KMS-11 (cell line): ENCODE measurements at regions not wholly inside any gene's neighbourhood (a gene's known extent, or its start where the extent isn't known, plus 50 kb on each side); places are given as distances from the start of the nearest gene placed in this dataset.

Source experiments
- H2AFZ ChIP-seq: fragments of 200-600 bp; sonication (generic); 2 replicates; pipeline ENCODE4 v1.6.1; 2016; ENCODE audit warnings: antibody characterized with exemption, mixed run types, low read depth
- H3K27ac ChIP-seq: fragments of 200-600 bp; sonication (generic); 2 replicates; pipeline ENCODE4 v1.6.1; 2016; ENCODE audit warnings: mild to moderate bottlenecking, mixed run types
- H3K27me3 ChIP-seq: fragments of 200-600 bp; sonication (generic); 2 replicates; pipeline ENCODE4 v1.6.1; 2017; ENCODE audit warnings: mild to moderate bottlenecking, low read depth, mixed run types, moderate library complexity; ENCODE audit not compliant: insufficient read depth
- H3K36me3 ChIP-seq: fragments of 200-600 bp; sonication (generic); 2 replicates; pipeline ENCODE4 v1.6.1; 2017; ENCODE audit warnings: mild to moderate bottlenecking, mixed run types; ENCODE audit not compliant: insufficient read depth
- H3K4me1 ChIP-seq: fragments of 200-600 bp; sonication (generic); 2 replicates; pipeline ENCODE4 v1.6.1; 2016; ENCODE audit warnings: mild to moderate bottlenecking, low read depth, mixed run types; ENCODE audit not compliant: poor library complexity, severe bottlenecking
- H3K4me2 ChIP-seq: fragments of 200-600 bp; sonication (generic); 2 replicates; pipeline ENCODE4 v1.7.0; 2016; ENCODE audit warnings: mild to moderate bottlenecking, mixed run types
- H3K4me3 ChIP-seq: fragments of 200-600 bp; sonication (generic); IDR thresholded peaks from 2 replicates; pipeline ENCODE4 v1.6.1; 2017; ENCODE audit warnings: low read depth, low read length, mixed read lengths; ENCODE audit not compliant: insufficient read depth
- H3K79me2 ChIP-seq: fragments of 200-600 bp; sonication (generic); 2 replicates; pipeline ENCODE4 v1.6.1; 2016; ENCODE audit warnings: low read depth, mixed run types; ENCODE audit not compliant: insufficient read depth
- H3K9ac ChIP-seq: fragments of 200-600 bp; sonication (generic); 2 replicates; pipeline ENCODE4 v1.6.1; 2016; ENCODE audit warnings: mild to moderate bottlenecking, mixed run types
- H4K20me1 ChIP-seq: fragments of 200-600 bp; sonication (generic); 2 replicates; pipeline ENCODE4 v1.6.1; 2016; ENCODE audit warnings: mild to moderate bottlenecking, mixed run types; ENCODE audit not compliant: insufficient read depth
- TF ChIP-seq, protein P1 (sequence below): fragments of 200-600 bp; sonication (generic); conservative IDR thresholded peaks from 2 replicates; pipeline ENCODE4 v1.6.1; 2017; ENCODE audit warnings: low read depth, mild to moderate bottlenecking, antibody characterized with exemption, low read length, moderate library complexity, mixed read lengths

GRCh38 chr6:71388068-71388744, 99.6 kb downstream of the OGFRL1 start:
- H3K9ac ChIP-seq = no peak overlapping the region
- no peaks in the 10 kb centered on the region for H3K36me3 ChIP-seq
- H3K27me3 ChIP-seq = no peaks in the 10 kb centered on the region
- no peak overlapping the region for H3K4me3 ChIP-seq
- no peaks in the 10 kb centered on the region for H4K20me1 ChIP-seq
- H3K4me2 ChIP-seq = no peak overlapping the region
- no peak overlapping the region for H2AFZ ChIP-seq
- TF ChIP-seq, protein P1, sequence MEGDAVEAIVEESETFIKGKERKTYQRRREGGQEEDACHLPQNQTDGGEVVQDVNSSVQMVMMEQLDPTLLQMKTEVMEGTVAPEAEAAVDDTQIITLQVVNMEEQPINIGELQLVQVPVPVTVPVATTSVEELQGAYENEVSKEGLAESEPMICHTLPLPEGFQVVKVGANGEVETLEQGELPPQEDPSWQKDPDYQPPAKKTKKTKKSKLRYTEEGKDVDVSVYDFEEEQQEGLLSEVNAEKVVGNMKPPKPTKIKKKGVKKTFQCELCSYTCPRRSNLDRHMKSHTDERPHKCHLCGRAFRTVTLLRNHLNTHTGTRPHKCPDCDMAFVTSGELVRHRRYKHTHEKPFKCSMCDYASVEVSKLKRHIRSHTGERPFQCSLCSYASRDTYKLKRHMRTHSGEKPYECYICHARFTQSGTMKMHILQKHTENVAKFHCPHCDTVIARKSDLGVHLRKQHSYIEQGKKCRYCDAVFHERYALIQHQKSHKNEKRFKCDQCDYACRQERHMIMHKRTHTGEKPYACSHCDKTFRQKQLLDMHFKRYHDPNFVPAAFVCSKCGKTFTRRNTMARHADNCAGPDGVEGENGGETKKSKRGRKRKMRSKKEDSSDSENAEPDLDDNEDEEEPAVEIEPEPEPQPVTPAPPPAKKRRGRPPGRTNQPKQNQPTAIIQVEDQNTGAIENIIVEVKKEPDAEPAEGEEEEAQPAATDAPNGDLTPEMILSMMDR = no peak
- H3K4me1 ChIP-seq = peaks cover 6% of the 10 kb centered on the region
- no peak overlapping the region for H3K27ac ChIP-seq
- no peaks in the 10 kb centered on the region for H3K79me2 ChIP-seq

- H4K20me1 ChIP-seq = no peaks in the 10 kb centered on the region
- no peaks in the 10 kb centered on the region for H3K36me3 ChIP-seq
- H3K4me3 ChIP-seq = no peak overlapping the region
- H3K9ac ChIP-seq = no peak overlapping the region
- H3K4me2 ChIP-seq = no peak overlapping the region
- H3K79me2 ChIP-seq = no peaks in the 10 kb centered on the region
- H2AFZ ChIP-seq = no peak overlapping the region
- H3K27ac ChIP-seq = no peak overlapping the region
- TF ChIP-seq, protein P1 = no peak
- no peaks in the 10 kb centered on the region for H3K27me3 ChIP-seq
- peaks cover 2% of the 10 kb centered on the region for H3K4me1 ChIP-seq
Observed at GRCh38 chr6:71388856-71389527, 100.4 kb downstream of the OGFRL1 start.

DNA sequence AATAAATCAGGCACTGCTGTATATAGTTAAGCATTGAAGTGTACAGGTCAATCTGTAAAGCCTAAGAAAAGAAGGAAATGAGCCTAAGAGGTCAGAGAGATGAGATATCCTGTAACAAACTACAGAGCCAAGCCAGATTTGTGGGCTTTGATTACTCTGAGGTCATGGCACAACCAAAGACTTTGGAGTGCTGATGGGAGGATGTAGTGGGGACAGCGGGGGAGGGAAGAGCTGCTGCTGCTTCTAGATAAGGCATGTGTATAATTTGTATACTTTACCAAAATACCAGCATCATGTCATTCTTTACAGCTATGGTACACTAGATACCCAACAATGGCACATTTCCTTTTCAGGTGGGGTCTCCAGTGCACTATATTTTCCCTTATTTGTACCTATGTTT, 102.5 kb downstream of the OGFRL1 start:
- H3K4me1 ChIP-seq = no peaks in the 10 kb centered on the region
- no peaks in the 10 kb centered on the region for H4K20me1 ChIP-seq
- no peak overlapping the region for H3K27ac ChIP-seq
- H3K27me3 ChIP-seq = no peaks in the 10 kb centered on the region
- no peak overlapping the region for H3K4me3 ChIP-seq
- TF ChIP-seq, protein P1 = no peak
- H3K36me3 ChIP-seq = no peaks in the 10 kb centered on the region
- no peak overlapping the region for H3K9ac ChIP-seq
- no peak overlapping the region for H2AFZ ChIP-seq
- H3K4me2 ChIP-seq = no peak overlapping the region
- no peaks in the 10 kb centered on the region for H3K79me2 ChIP-seq

DNA sequence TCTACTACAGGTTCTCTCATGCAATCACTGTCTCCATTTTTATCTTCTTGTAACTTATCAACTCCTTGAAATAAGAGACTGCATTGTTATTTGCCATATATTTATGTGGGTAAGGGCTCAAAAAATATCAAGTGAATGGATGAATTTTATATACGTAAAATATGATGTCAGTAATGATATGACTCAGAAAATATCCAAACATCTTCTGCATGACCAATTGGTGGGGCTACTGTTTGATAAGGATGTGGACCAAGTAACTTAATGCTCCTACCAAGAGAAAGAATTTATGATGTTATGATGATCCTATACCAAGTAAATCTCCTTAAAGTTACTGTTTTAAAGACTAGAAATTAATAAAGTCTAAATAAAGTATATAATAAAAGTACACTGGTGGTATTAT, 103.7 kb downstream of the OGFRL1 start:
- Histone ChIP-seq H3K27me3 (no peaks in the 10 kb centered on the region), H3K79me2 (no peaks in the 10 kb centered on the region), H3K36me3 (no peaks in the 10 kb centered on the region), H3K4me1 (no peaks in the 10 kb centered on the region), H3K27ac (no peak overlapping the region), H3K4me3 (no peak overlapping the region), H4K20me1 (no peaks in the 10 kb centered on the region), H2AFZ (no peak overlapping the region), H3K9ac (no peak overlapping the region), H3K4me2 (no peak overlapping the region)
- TF ChIP-seq, protein P1 = no peak
